Germinal center (tissue), 1 donor: ENCODE measurements at regions not wholly inside any gene's neighbourhood (a gene's known extent, or its start where the extent isn't known, plus 50 kb on each side); places are given as distances from the start of the nearest gene placed in this dataset.
"Not testable (repeated sequence)": the region's sequence is repeated elsewhere in the genome, so short reads cannot be mapped to it uniquely, and the experiment has no call there.

Source experiments
- DNase-seq: peaks from one replicate; pipeline ENCODE4 v3.0.0; 2012; ENCODE audit warnings: mixed read lengths, low spot score

GRCh38 chr4:19522966-19523365 is 728.7 kb upstream of the SLIT2 start:
- DNase-seq: no peak

- no peak for DNase-seq
Measured at GRCh38 chr4:19520939-19521520, 730.7 kb upstream of the SLIT2 start.

GRCh38 chr4:19514276-19515070 is 737.2 kb upstream of the SLIT2 start:
- DNase-seq: no peak

GRCh38 chr4:19512086-19512485 is 739.6 kb upstream of the SLIT2 start:
- no peak for DNase-seq

- DNase-seq: no peak
Measured at GRCh38 chr4:19510993-19511392, 740.7 kb upstream of the SLIT2 start.

GRCh38 chr4:19508442-19508841 is 743.3 kb upstream of the SLIT2 start:
- no peak for DNase-seq

GRCh38 chr4:19497705-19498104 is 754.0 kb upstream of the SLIT2 start:
- DNase-seq: no peak

GRCh38 chr4:19496756-19497155 is 754.9 kb upstream of the SLIT2 start:
- no peak for DNase-seq

GRCh38 chr4:19494961-19495360 is 756.7 kb upstream of the SLIT2 start:
- DNase-seq: no peak

- no peak for DNase-seq
Measured at GRCh38 chr4:19492606-19493005, 759.1 kb upstream of the SLIT2 start.

GRCh38 chr4:19486400-19486799 is 765.3 kb upstream of the SLIT2 start:
- DNase-seq: no peak

- DNase-seq: no peak
Measured at GRCh38 chr4:19478791-19479190, 772.9 kb upstream of the SLIT2 start.

GRCh38 chr4:19473569-19473968 is 778.1 kb upstream of the SLIT2 start:
- no peak for DNase-seq

- no peak for DNase-seq
Measured at GRCh38 chr4:19472666-19473065, 779.0 kb upstream of the SLIT2 start.

- not testable (repeated sequence) for DNase-seq
Measured at GRCh38 chr4:19470001-19470400, 781.7 kb upstream of the SLIT2 start.

GRCh38 chr4:19462117-19462516 is 789.6 kb upstream of the SLIT2 start:
- DNase-seq: no peak

GRCh38 chr4:19455850-19456602 is 795.7 kb upstream of the SLIT2 start:
- DNase-seq: no peak

- DNase-seq: no peak
Measured at GRCh38 chr4:19455196-19455595, 796.5 kb upstream of the SLIT2 start.

- no peak for DNase-seq
Measured at GRCh38 chr4:19438233-19438632, 813.5 kb upstream of the SLIT2 start.

GRCh38 chr4:19437008-19437407 is 814.7 kb upstream of the SLIT2 start:
- no peak for DNase-seq

GRCh38 chr4:19429684-19430083 is 822.0 kb upstream of the SLIT2 start:
- DNase-seq: no peak

- DNase-seq: no peak
Measured at GRCh38 chr4:19425146-19425545, 826.6 kb upstream of the SLIT2 start.

- DNase-seq: no peak
Measured at GRCh38 chr4:19417256-19417655, 834.4 kb upstream of the SLIT2 start.
